Fibroblast of skin of left quadriceps (primary cell): ENCODE measurements at regions not wholly inside any gene's neighbourhood (a gene's known extent, or its start where the extent isn't known, plus 50 kb on each side); places are given as distances from the start of the nearest gene placed in this dataset.

Experiments used
- DNase-seq, 2 experiments: peaks; one replicate each; pipeline ENCODE4 v3.0.0-alpha.2; 2013; ENCODE audit warnings: low read depth in 2 of 2

- DNase-seq, result no peak
Measured at GRCh38 chr3:110226645-110227044, 845.0 kb upstream of the NECTIN3 start.

DNA sequence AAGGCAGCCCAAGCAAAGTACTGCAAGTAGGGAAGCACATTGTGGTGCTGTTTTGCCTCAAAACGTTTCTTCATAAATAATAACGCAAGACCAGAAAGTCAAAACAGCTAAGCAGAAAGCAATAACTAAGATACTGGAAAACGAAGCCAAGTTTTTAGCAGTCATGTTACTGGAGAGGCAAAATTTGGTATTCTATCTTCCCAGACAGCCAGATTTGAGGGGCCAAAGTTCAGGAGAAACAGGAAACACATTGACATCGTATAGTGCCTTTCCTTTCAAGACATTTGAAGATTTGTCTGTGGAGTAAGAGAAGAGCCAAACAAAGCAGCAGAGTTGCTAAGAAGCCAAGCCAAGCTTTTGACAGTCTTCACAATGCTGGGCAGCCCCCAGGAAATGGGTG is 843.6 kb upstream of the NECTIN3 start:
- DNase-seq, result no peak

GRCh38 chr3:110234831-110235230 is 836.8 kb upstream of the NECTIN3 start:
- peak; percentile 15 to 18 for DNase-seq

DNA sequence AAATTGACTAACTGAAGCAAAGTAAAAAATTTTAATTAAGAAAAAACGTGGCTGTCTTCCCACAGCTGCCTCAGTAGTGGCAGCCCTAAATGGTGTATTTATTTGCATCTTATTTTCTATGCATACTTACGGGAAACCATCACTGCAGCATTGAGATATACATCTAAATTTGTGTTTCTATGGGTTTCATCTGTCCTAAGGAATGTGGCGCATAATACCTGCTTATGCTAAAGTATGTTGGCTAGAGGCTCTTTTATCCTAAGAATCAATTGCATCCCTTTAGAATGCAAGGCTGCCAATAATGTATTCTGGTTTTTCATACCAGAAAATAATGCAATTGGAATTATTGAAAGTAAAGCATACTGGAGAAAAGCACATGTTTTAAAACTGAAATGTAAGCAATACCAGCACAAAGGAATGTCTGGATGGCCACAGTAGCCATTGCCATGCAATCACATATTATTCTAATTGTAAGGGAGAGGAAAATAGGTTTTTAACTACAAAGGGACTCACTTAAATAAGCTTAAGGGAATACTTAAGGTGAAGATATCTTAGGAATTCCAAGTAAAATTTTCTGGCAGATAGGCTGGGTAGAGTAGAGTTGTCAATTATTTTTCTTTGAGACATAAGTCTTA is 834.5 kb upstream of the NECTIN3 start:
- DNase-seq, result no peak

- DNase-seq, result peak; percentile 37 to 38
Measured at GRCh38 chr3:110243081-110243480, 828.5 kb upstream of the NECTIN3 start.

DNA sequence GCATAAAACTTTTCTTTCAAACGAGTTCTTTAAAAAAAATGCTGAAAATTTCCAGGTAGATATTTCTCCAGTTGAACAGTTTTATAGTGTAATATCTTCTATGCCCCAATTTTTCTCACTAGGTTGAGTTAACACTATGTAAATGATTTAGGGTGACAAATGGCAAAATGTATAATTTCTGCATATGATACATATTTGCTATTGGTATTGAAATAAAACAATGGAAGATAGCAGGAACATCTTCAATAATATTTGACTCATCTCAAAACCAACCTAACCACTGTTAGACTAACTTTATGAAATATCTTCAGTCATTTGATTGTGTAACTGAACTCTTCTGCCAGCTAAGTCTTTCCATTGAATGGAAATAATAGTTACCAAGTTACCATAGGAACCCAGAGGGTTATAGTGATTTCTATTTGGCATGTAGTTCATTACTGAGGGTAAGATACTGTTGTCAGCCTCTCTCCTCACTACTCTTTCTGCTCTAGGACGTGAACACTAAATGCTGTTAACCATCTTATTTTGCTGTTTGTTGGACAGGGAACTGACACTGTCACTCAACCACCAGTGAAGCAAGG is 824.7 kb upstream of the NECTIN3 start:
- no peak for DNase-seq

DNA sequence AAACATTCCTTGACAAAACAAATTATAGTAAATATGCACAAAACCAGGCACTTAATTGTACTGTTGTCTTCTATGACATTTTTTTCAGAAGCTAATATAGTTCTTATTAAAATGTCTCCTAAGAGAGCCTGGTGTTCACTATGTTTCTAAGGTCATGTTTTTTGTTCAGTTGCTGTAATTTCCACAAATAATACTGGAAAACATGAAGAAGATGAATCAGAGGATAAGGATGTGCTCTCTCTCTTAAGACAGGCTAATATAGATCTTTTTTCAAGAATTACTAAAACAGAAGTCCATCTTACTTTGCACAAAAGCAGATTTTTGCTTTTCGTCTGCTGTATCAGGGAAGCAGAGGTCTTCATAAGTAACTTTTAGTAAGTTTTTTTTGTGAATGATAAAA is 823.0 kb upstream of the NECTIN3 start:
- no peak for DNase-seq

- DNase-seq, result no peak
Measured at GRCh38 chr3:110253794-110254193, 817.8 kb upstream of the NECTIN3 start.

DNA sequence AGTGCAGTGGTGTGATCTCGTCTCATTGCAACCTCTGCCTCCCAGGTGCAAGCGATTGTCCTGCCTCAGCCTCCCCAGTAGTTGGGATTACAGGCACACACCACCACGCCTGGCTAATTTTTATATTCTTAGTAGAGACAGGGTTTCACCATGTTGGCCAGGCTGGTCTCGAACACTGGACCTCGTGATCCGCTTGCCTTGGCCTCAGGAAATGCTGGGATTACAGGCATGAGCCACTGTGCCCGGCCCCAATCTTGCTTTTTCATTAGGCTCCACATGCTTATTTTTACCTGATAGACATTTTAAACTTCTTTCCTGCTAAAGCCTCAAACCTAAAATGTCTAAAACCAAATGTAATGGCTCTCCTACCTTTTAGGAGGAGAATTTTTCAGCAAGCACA is 817.0 kb upstream of the NECTIN3 start:
- DNase-seq, result no peak

- no peak for DNase-seq
Measured at GRCh38 chr3:110261141-110261540, 810.5 kb upstream of the NECTIN3 start.

GRCh38 chr3:110262896-110263295 is 808.7 kb upstream of the NECTIN3 start:
- no peak for DNase-seq

- no peak for DNase-seq
Measured at GRCh38 chr3:110265302-110265701, 806.3 kb upstream of the NECTIN3 start.

GRCh38 chr3:110267304-110267845 is 804.2 kb upstream of the NECTIN3 start:
- DNase-seq, result no peak

DNA sequence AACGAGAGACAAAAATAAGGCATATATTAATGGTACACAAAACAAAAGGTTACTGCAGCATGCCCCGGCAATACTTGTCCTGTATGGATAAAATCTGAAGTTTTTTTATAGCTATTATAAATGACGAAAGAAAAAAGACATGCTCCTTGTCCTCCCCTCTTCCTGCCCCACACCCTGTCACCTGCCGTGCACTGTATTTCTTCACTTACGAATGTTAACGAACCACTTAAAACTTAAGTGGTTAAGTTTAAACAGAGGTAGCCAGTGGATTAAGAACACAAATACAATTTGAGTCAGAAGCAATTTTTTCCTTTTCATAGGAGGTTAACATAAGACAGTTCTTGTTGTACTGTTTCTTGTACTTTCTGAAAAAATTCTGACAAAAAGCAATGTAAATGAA is 799.1 kb upstream of the NECTIN3 start:
- no peak for DNase-seq

DNA sequence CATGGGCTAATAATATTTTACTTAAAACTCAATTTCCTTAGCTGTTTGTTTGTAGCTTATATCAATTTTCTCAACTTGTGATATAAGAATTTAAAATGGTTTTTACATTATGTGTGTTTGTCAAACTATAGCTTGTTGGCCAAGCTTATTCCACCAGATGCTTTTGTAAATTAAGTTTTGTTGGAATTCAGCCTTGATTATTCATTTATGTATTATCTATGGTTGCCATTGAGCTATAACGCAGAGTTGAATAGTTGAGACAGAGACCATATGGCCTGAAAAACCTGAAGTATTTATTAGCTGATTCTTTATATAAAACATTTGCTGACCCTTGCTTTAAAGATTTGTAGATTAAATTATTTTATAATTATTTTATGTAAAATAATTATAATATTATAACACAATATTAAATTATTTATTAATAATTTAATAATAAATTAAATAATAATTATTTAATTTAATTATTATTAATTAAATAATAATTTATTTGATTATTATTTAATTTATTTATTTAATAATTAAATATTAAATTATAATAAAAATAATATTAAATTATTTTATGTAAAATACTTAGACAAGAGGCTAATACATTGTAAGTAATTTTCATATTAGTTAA is 779.6 kb upstream of the NECTIN3 start:
- no peak for DNase-seq

GRCh38 chr3:110293660-110294059 is 778.0 kb upstream of the NECTIN3 start:
- no peak for DNase-seq

GRCh38 chr3:110296885-110297284 is 774.7 kb upstream of the NECTIN3 start:
- no peak for DNase-seq

DNA sequence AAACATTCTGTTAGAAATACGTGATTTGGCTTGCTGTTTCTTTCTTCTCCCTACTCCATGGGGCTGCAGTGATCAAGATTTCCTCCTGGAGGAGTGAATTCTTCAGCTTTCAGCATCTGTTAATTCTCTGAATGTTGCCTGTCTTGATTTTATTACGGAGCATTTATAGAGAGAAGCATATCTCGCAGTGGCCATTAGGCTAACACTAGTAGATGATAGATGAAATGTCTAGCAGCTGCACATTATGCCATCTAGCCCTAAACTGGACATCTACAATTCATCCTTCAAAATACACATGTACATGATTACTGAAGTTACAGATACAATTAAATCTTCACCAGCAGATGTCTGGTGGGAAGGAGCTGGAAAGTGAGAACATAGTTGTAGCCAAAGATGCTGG is 769.8 kb upstream of the NECTIN3 start:
- DNase-seq, result no peak

GRCh38 chr3:110307065-110307809 is 764.4 kb upstream of the NECTIN3 start:
- peak; percentile 34 to 42 for DNase-seq

GRCh38 chr3:110311541-110311940 is 760.1 kb upstream of the NECTIN3 start:
- no peak for DNase-seq

DNA sequence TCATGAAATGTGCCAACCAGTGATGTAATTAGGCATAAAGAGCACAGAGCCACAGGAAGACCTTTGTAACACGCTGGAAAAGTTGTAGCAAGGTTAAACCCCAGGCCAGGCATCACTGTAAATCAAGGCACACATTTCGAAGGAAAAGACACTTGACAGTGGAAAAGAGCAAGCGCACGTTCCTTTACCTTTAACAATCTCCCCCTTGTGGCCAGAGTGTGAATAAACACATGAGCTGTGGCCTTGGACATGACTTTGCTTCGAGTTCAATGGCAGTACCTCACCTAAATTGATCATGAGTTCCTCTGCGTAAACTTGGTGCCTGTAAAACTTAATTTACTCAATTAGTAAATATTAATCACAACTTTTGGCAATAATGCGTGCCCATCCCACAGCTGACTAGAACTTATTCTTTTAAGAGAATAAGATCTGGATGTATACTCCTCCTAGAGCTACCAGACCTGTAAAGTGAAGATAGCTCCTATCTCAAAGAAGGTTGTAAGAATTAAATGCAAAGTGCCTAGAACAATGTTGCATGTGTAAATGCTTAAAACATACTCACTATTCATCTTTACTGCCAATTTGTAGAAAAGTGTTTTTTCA is 757.0 kb upstream of the NECTIN3 start:
- peak; percentile 31 to 34 for DNase-seq

- no peak for DNase-seq
Measured at GRCh38 chr3:110318108-110318507, 753.5 kb upstream of the NECTIN3 start.
